Thoracic aorta (tissue), 2 donors: ENCODE measurements at regions not wholly inside any gene's neighbourhood (a gene's known extent, or its start where the extent isn't known, plus 50 kb on each side); places are given as distances from the start of the nearest gene placed in this dataset.

Experiments used
- ATAC-seq: fragments of 150-250 bp; one replicate; pipeline ENCODE4 v1.8.0; 2017; ENCODE audit warnings: low read depth; ENCODE audit not compliant: insufficient number of reproducible peaks, low FRiP score
- DNase-seq: peaks from one replicate; pipeline ENCODE4 v3.0.0-alpha.2; 2020; ENCODE audit warnings: low spot score
- H3K27ac ChIP-seq, 2 donors: fragments of 200-600 bp; sonication (generic); 1 replicate in 1 of 2; 2 replicates in 1 of 2; pipeline ENCODE4 v1.5.1; 2016; ENCODE audit warnings: mild to moderate bottlenecking in 2 of 2, moderate library complexity in 2 of 2
- H3K27me3 ChIP-seq: fragments of 200-600 bp; sonication (generic); replicated peaks from 2 replicates; pipeline ENCODE4 v1.6.0; 2016; ENCODE audit warnings: mild to moderate bottlenecking; ENCODE audit not compliant: insufficient read depth
- H3K36me3 ChIP-seq: fragments of 200-600 bp; sonication (generic); one replicate; pipeline ENCODE4 v1.5.1; 2016
- H3K4me1 ChIP-seq, 2 donors: fragments of 200-600 bp; sonication (generic); 1 replicate in 1 of 2; 2 replicates in 1 of 2; pipeline versions ENCODE4 v1.5.1 to v1.6.0; 2016; ENCODE audit warnings: low read depth in 2 of 2, mild to moderate bottlenecking in 1 of 2; ENCODE audit not compliant: control insufficient read depth in 1 of 2
- H3K4me3 ChIP-seq: fragments of 200-600 bp; sonication (generic); 2 replicates; pipeline ENCODE4 v1.5.1; 2016; ENCODE audit warnings: mild to moderate bottlenecking
- H3K9me3 ChIP-seq: fragments of 200-600 bp; sonication (generic); 2 replicates; pipeline ENCODE4 v1.5.1; 2016
- CTCF ChIP-seq: fragments of 200-600 bp; sonication (generic); IDR thresholded peaks from one replicate; pipeline ENCODE4 v1.5.1; 2019; ENCODE audit warnings: antibody characterized with exemption

- Histone ChIP-seq H3K36me3 (no peaks in the 10 kb centered on the region), H3K27me3 (no peaks in the 10 kb centered on the region), H3K4me3 (no peak overlapping the region), H3K4me1 (no peaks in the 10 kb centered on the region), H3K9me3 (no peaks in the 10 kb centered on the region), H3K27ac (no peak overlapping the region)
- no peak for TF ChIP-seq CTCF
- ATAC-seq (no peak), DNase-seq (no peak)
Measured at GRCh38 chr11:110027627-110028371, 65.4 kb upstream of the ZC3H12C start.

GRCh38 chr11:110028921-110029320 lies 64.3 kb upstream of the ZC3H12C start:
- no peak for DNase-seq
- no peak for ATAC-seq
- Histone ChIP-seq H3K4me3 (no peak overlapping the region), H3K4me1 (no peaks in the 10 kb centered on the region), H3K9me3 (no peaks in the 10 kb centered on the region), H3K36me3 (no peaks in the 10 kb centered on the region), H3K27me3 (no peaks in the 10 kb centered on the region), H3K27ac (no peak overlapping the region)
- no peak for TF ChIP-seq CTCF

- Histone ChIP-seq H3K9me3 (no peaks in the 10 kb centered on the region), H3K4me1 (no peaks in the 10 kb centered on the region), H3K27me3 (no peaks in the 10 kb centered on the region), H3K36me3 (no peaks in the 10 kb centered on the region), H3K4me3 (no peak overlapping the region), H3K27ac (no peak overlapping the region)
- no peak for DNase-seq
- no peak for ATAC-seq
- no peak for TF ChIP-seq CTCF
Measured at GRCh38 chr11:110029714-110030113, 63.5 kb upstream of the ZC3H12C start.

GRCh38 chr11:110031171-110031570 lies 62.0 kb upstream of the ZC3H12C start:
- Histone ChIP-seq H3K9me3 (no peaks in the 10 kb centered on the region), H3K4me3 (no peak overlapping the region), H3K27ac (no peak overlapping the region), H3K27me3 (no peaks in the 10 kb centered on the region), H3K36me3 (no peaks in the 10 kb centered on the region), H3K4me1 (no peaks in the 10 kb centered on the region)
- no peak for ATAC-seq
- TF ChIP-seq CTCF: no peak
- no peak for DNase-seq

GRCh38 chr11:110032259-110032658 lies 60.9 kb upstream of the ZC3H12C start:
- no peak for TF ChIP-seq CTCF
- H3K27me3 ChIP-seq: no peaks in the 10 kb centered on the region
- ATAC-seq (no peak), DNase-seq (no peak)
- no peak overlapping the region for H3K27ac ChIP-seq
- no peaks in the 10 kb centered on the region for H3K9me3 ChIP-seq
- no peaks in the 10 kb centered on the region for H3K36me3 ChIP-seq
- no peak overlapping the region for H3K4me3 ChIP-seq
- H3K4me1 ChIP-seq: no peaks in the 10 kb centered on the region
